ENCODE measurements at regions not wholly inside any gene's neighbourhood (a gene's known extent, or its start where the extent isn't known, plus 50 kb on each side); places are given as distances from the start of the nearest gene placed in this dataset.

- Histone ChIP-seq H3K4me1 (peaks cover 5 to 45% (median 24%) of the 10 kb centered on the region in 4 donors), H3K27ac (peak overlapping the region; percentile 95 to 98 (median 98)), H3K27me3 (no peaks in the 10 kb centered on the region), H3K9me3 (no peaks in the 10 kb centered on the region), H3K36me3 (no peaks in the 10 kb centered on the region), H3K4me3 (peak overlapping the region in 2 of 4 donors; percentile 75 to 80)
- DNase-seq = no peak
- TF ChIP-seq CTCF (IDR thresholded peaks at IDR 0.05) (peak; percentile 37 to 53 (median 43)), EP300 (IDR thresholded peaks at IDR 0.05; ENCODE audit: low read depth) (no peak), POLR2A (IDR thresholded peaks at IDR 0.05) (no peak), POLR2AphosphoS5 (IDR thresholded peaks at IDR 0.05) (no peak)
- intact Hi-C loops (cut with DNase I; ENCODE audit: low total_unique reads) = no loop called here
- 34 to 70% methylated on average over 1 to 2 of the region's 2 CpGs for WGBS, 2 donors (ENCODE audit: low coverage in 1 of 2)
- in situ Hi-C loops (cut with MboI; ENCODE audit: low pct_ligation_motif_present in 1 of 4, low pct_unique_long_range_greater_than_20kb in 1 of 4, low sequenced_read_pairs in 3 of 4) = loop anchor here in 2 of 4 donors (25.0 kb wide), 2 partner anchors 185 to 415 kb away; no protein-coding TSS in a partner anchor
Measured at GRCh38 chr14:71322655-71323250, 415.5 kb downstream of the PCNX1 start.

GRCh38 chr14:71324767-71325272 is 417.6 kb downstream of the PCNX1 start:
- Histone ChIP-seq H3K4me3 (no peak overlapping the region), H3K4me1 (peaks cover 5 to 49% (median 24%) of the 10 kb centered on the region in 4 donors), H3K36me3 (no peaks in the 10 kb centered on the region), H3K27me3 (no peaks in the 10 kb centered on the region), H3K9me3 (no peaks in the 10 kb centered on the region), H3K27ac (peak overlapping the region in 3 of 4 donors; percentile 4 to 29 (median 15))
- no peak for TF ChIP-seq EP300 (IDR thresholded peaks at IDR 0.05; ENCODE audit: low read depth)
- TF ChIP-seq POLR2A (IDR thresholded peaks at IDR 0.05) = no peak
- TF ChIP-seq POLR2AphosphoS5 (IDR thresholded peaks at IDR 0.05) = no peak
- no peak for TF ChIP-seq CTCF (IDR thresholded peaks at IDR 0.05)
- in situ Hi-C loops (cut with MboI; ENCODE audit: low pct_ligation_motif_present in 1 of 4, low pct_unique_long_range_greater_than_20kb in 1 of 4, low sequenced_read_pairs in 3 of 4) = loop anchor here in 2 of 4 donors (25.0 kb wide), 2 partner anchors 188 to 412 kb away; no protein-coding TSS in a partner anchor
- intact Hi-C loops (cut with DNase I; ENCODE audit: low total_unique reads) = no loop called here
- WGBS, 2 donors (ENCODE audit: low coverage in 1 of 2) = 53 to 60% methylated on average over 2 to 6 of the region's 6 CpGs
- DNase-seq = peak; percentile 37

- no peak overlapping the region for H3K27ac ChIP-seq
- WGBS, 2 donors (ENCODE audit: low coverage in 1 of 2) = 82% methylated on average over 1 of the region's 1 CpG; no CpG with 5 or more reads in 1 of the 2 donors
- H3K27me3 ChIP-seq = no peaks in the 10 kb centered on the region
- no peaks in the 10 kb centered on the region for H3K36me3 ChIP-seq
- no peak for DNase-seq
- H3K4me1 ChIP-seq = peaks cover 5 to 43% (median 16%) of the 10 kb centered on the region in 4 donors
- H3K4me3 ChIP-seq = no peak overlapping the region
- H3K9me3 ChIP-seq = no peaks in the 10 kb centered on the region
- TF ChIP-seq CTCF (IDR thresholded peaks at IDR 0.05) (no peak), POLR2AphosphoS5 (IDR thresholded peaks at IDR 0.05) (no peak), EP300 (IDR thresholded peaks at IDR 0.05; ENCODE audit: low read depth) (no peak), POLR2A (IDR thresholded peaks at IDR 0.05) (no peak)
- in situ Hi-C loops (cut with MboI; ENCODE audit: low pct_ligation_motif_present in 1 of 4, low pct_unique_long_range_greater_than_20kb in 1 of 4, low sequenced_read_pairs in 3 of 4) (no loop called here), intact Hi-C loops (cut with DNase I; ENCODE audit: low total_unique reads) (no loop called here)
Measured at GRCh38 chr14:71327691-71328090, 420.4 kb downstream of the PCNX1 start.

GRCh38 chr14:71328183-71328582 is 420.9 kb downstream of the PCNX1 start:
- Histone ChIP-seq H3K36me3 (no peaks in the 10 kb centered on the region), H3K27ac (no peak overlapping the region), H3K9me3 (no peaks in the 10 kb centered on the region), H3K4me3 (no peak overlapping the region), H3K4me1 (peaks cover under 1 to 38% (median 11%) of the 10 kb centered on the region in 4 donors), H3K27me3 (no peaks in the 10 kb centered on the region)
- intact Hi-C loops (cut with DNase I; ENCODE audit: low total_unique reads) (no loop called here), in situ Hi-C loops (cut with MboI; ENCODE audit: low pct_ligation_motif_present in 1 of 4, low pct_unique_long_range_greater_than_20kb in 1 of 4, low sequenced_read_pairs in 3 of 4) (no loop called here)
- DNase-seq = no peak
- TF ChIP-seq POLR2A (IDR thresholded peaks at IDR 0.05) (no peak), EP300 (IDR thresholded peaks at IDR 0.05; ENCODE audit: low read depth) (no peak), POLR2AphosphoS5 (IDR thresholded peaks at IDR 0.05) (no peak), CTCF (IDR thresholded peaks at IDR 0.05) (no peak)

Measured in transverse colon (tissue), 4 donors.